K562 (cell line): ENCODE measurements at regions not wholly inside any gene's neighbourhood (a gene's known extent, or its start where the extent isn't known, plus 50 kb on each side); places are given as distances from the start of the nearest gene placed in this dataset.

Source experiments
- ATAC-seq: fragments of 200-7000 bp; cut with Tn5 transposase; 3 replicates; pipeline ENCODE4 v1.9.1; 2020; ENCODE audit warnings: moderate library complexity
- BruUV-seq: library from RNA; stranded (reverse); fragments of 400-500 nt; replicated peaks from 2 replicates; lab custom pipeline; 2021; lab: Mats Ljungman, UMichigan
- CTCF ChIA-PET: fragments of 300-600 bp; formaldehyde crosslinking; extraction: SDS; loops from one replicate; lab custom pipeline; 2021; ENCODE audit warnings: low intra/inter-chr PET ratio; lab: Yijun Ruan, JAX
- POLR2A ChIA-PET: fragments of 300-600, 350-650 bp; sonication (Branson Sonifier 250); formaldehyde crosslinking; extraction: SDS; loops from one replicate; lab custom pipeline; 2021; ENCODE audit warnings: antibody characterized with exemption, inconsistent platforms; lab: Yijun Ruan, JAX
- DNase-seq, 4 experiments: peaks; one replicate each; pipeline versions ENCODE4 v3.0.0 to v3.0.0-alpha.2; 2011 to 2018; ENCODE audit warnings: low spot score in 3 of 4, mixed read lengths in 3 of 4; ENCODE audit errors: extremely low read depth in 1 of 4
- FAIRE-seq: peaks from 2 replicates; lab custom pipeline; 2011; peaks lifted over from hg19 to GRCh38; lab: Jason Lieb, UNC
- H2AFZ ChIP-seq: 2 replicates; pipeline ENCODE4 v1.6.0; 2011; ENCODE audit warnings: low read depth, low read length, control low read depth, inconsistent platforms
- H3K27ac ChIP-seq: fragments of 200-600 bp; 3 replicates; pipeline ENCODE4 v1.8.0; 2011; ENCODE audit warnings: low read depth, mild to moderate bottlenecking, control low read depth, inconsistent platforms, low read length, moderate library complexity, mixed read lengths; ENCODE audit errors: extremely low read depth
- H3K27me3 ChIP-seq, 2 experiments: fragments of 300-600 bp in 1 of 2; 2 replicates in 1 of 2; 3 replicates in 1 of 2; pipeline versions ENCODE4 v1.6.0 to v1.8.0; 2011; ENCODE audit warnings: inconsistent platforms in 2 of 2, low read length in 2 of 2, mild to moderate bottlenecking in 1 of 2, mixed read lengths in 1 of 2, moderate library complexity in 1 of 2; ENCODE audit not compliant: control insufficient read depth in 2 of 2, insufficient read depth in 2 of 2
- H3K36me3 ChIP-seq: fragments of 300-600 bp; 3 replicates; pipeline ENCODE4 v1.8.0; 2011; ENCODE audit warnings: mild to moderate bottlenecking, low read length, inconsistent platforms; ENCODE audit not compliant: control insufficient read depth, insufficient read depth
- H3K4me1 ChIP-seq, 2 experiments: fragments of 200-600 bp in 1 of 2; replicated peaks in 1 of 2; 2 replicates in 1 of 2; 3 replicates in 1 of 2; pipeline versions ENCODE4 v1.5.1 to v1.8.0; 2011; ENCODE audit warnings: inconsistent platforms in 2 of 2, low read length in 2 of 2, mild to moderate bottlenecking in 1 of 2, mixed read lengths in 1 of 2, moderate library complexity in 1 of 2; ENCODE audit not compliant: control insufficient read depth in 2 of 2, insufficient read depth in 2 of 2
- H3K4me2 ChIP-seq: 2 replicates; pipeline ENCODE4 v1.6.1; 2011; ENCODE audit warnings: low read length, control low read depth, inconsistent platforms, mixed read lengths; ENCODE audit not compliant: insufficient read depth
- H3K4me3 ChIP-seq: fragments of 200-600 bp; sonication (generic), shearing (Covaris generic); 2 replicates; pipeline ENCODE4 v1.5.1; 2016; ENCODE audit warnings: control low read depth, inconsistent platforms
- H3K79me2 ChIP-seq: fragments of 200-600 bp; 3 replicates; pipeline ENCODE4 v1.8.0; 2011; ENCODE audit warnings: low read length, inconsistent platforms; ENCODE audit not compliant: control insufficient read depth, insufficient read depth
- H3K9ac ChIP-seq, 2 experiments: 2 replicates each; pipeline versions ENCODE4 v1.6.0 to v1.6.1; 2011; ENCODE audit warnings: low read depth in 2 of 2, low read length in 2 of 2, control low read depth in 1 of 2, inconsistent platforms in 1 of 2, mild to moderate bottlenecking in 1 of 2, mixed read lengths in 1 of 2; ENCODE audit not compliant: insufficient read depth in 1 of 2
- H3K9me1 ChIP-seq: one replicate; pipeline ENCODE4 v1.6.0; 2011; ENCODE audit warnings: inconsistent platforms, mild to moderate bottlenecking, low read length, moderate library complexity; ENCODE audit not compliant: control insufficient read depth, insufficient read depth
- H3K9me3 ChIP-seq: replicated peaks from 2 replicates; pipeline ENCODE4 v1.5.1; 2011; ENCODE audit warnings: low read depth, low read length, inconsistent platforms; ENCODE audit not compliant: control insufficient read depth, insufficient read depth
- H4K20me1 ChIP-seq: replicated peaks from 2 replicates; pipeline ENCODE4 v1.6.1; 2011; ENCODE audit warnings: low read length, inconsistent platforms, mixed read lengths; ENCODE audit not compliant: control insufficient read depth, insufficient read depth
- KLF16 ChIP-seq: IDR thresholded peaks from 2 replicates; pipeline ENCODE4 v1.6.1; 2016; ENCODE audit warnings: antibody characterized with exemption
- MEF2D ChIP-seq: conservative IDR thresholded peaks from 2 replicates; pipeline ENCODE4 v1.6.1; 2016; ENCODE audit warnings: low read depth, missing genetic modification characterization, missing compliant biosample characterization
- ZNF609 ChIP-seq: sonication (generic); formaldehyde crosslinking; IDR thresholded peaks from 2 replicates; pipeline ENCODE4 v1.8.1; 2023; ENCODE audit warnings: missing genetic modification reagents, mild to moderate bottlenecking, borderline replicate concordance
- WGBS: fragments of 100-300 bp; shearing (Covaris generic); methylation state at CpG from one replicate; pipeline ENCODE4 v1.1.6; 2016; ENCODE audit warnings: low coverage, mixed read lengths; ENCODE audit not compliant: insufficient coverage; ENCODE audit errors: missing lambda C conversion rate; 5-methylcytosine and 5-hydroxymethylcytosine counted together
- in situ Hi-C: fragments of 300-500 bp; cut with MboI; formaldehyde crosslinking; loops from 4 replicates; pipeline ENCODE4 v1.15.0; 2018; ENCODE audit warnings: inconsistent platforms, mixed read lengths
- intact Hi-C: fragments of 100-400 bp; cut with micrococcal nuclease; formaldehyde crosslinking; loops from 2 replicates; pipeline ENCODE4 v1.14.2; 2022

GRCh38 chr10:3442451-3442990, 269.9 kb upstream of the PITRM1 start:
- intact Hi-C loops = no loop called here
- FAIRE-seq (no peak), ATAC-seq (no peak), DNase-seq (no peak)
- H3K4me1 ChIP-seq = no peaks in the 10 kb centered on the region
- no peaks in the 10 kb centered on the region for H3K79me2 ChIP-seq
- ChIA-PET POLR2A (no interaction called here), CTCF (no interaction called here)
- no peaks in the 10 kb centered on the region for H3K36me3 ChIP-seq
- no peak overlapping the region for H2AFZ ChIP-seq
- no TSS peak for BruUV-seq
- in situ Hi-C loops = no loop called here
- no peaks in the 10 kb centered on the region for H3K9me1 ChIP-seq
- peaks cover 4% of the 10 kb centered on the region; the same call in 1 of the 2 replicates for H4K20me1 ChIP-seq
- H3K4me3 ChIP-seq = no peak overlapping the region
- TF ChIP-seq ZNF609 (CRISPR knock-in tag) (no peak), KLF16 (no peak), MEF2D (no peak)
- no peaks in the 10 kb centered on the region for H3K9me3 ChIP-seq
- H3K27ac ChIP-seq = no peak overlapping the region
- WGBS = 28% methylated on average over 8 of the region's 8 CpGs
- H3K4me2 ChIP-seq = no peak overlapping the region
- no peaks in the 10 kb centered on the region for H3K27me3 ChIP-seq
- no peak overlapping the region for H3K9ac ChIP-seq
